SK-N-SH (cell line): ENCODE measurements at regions not wholly inside any gene's neighbourhood (a gene's known extent, or its start where the extent isn't known, plus 50 kb on each side); places are given as distances from the start of the nearest gene placed in this dataset.

Source experiments
- CTCF ChIP-seq: fragments of 200-600 bp; sonication (generic); IDR thresholded peaks from 2 replicates; pipeline ENCODE4 v1.6.1; 2017; ENCODE audit warnings: antibody characterized with exemption, mild to moderate bottlenecking, moderate library complexity
- EZH2phosphoT487 ChIP-seq: fragments of 200-600 bp; sonication (generic); IDR thresholded peaks from 2 replicates; pipeline ENCODE4 v1.6.1; 2017; ENCODE audit warnings: low read depth, mixed run types, mild to moderate bottlenecking, antibody characterized with exemption, moderate library complexity, borderline replicate concordance
- GABPA ChIP-seq: IDR thresholded peaks from 2 replicates; pipeline ENCODE4 v1.4.0; 2012; ENCODE audit warnings: low read depth, mild to moderate bottlenecking
- MXI1 ChIP-seq: IDR thresholded peaks from 2 replicates; pipeline ENCODE4 v1.6.1; 2012; ENCODE audit warnings: mild to moderate bottlenecking, low read depth, low read length, improper control_type of control experiment
- POLR2AphosphoS5 ChIP-seq: IDR thresholded peaks from 2 replicates; pipeline ENCODE4 v1.6.1; 2012; ENCODE audit warnings: low read depth, low read length
- REST ChIP-seq: IDR thresholded peaks from 2 replicates; pipeline ENCODE4 v1.6.1; 2012; ENCODE audit warnings: mild to moderate bottlenecking, low read depth, low read length, moderate library complexity
- SMC3 ChIP-seq: IDR thresholded peaks from 2 replicates; pipeline ENCODE4 v1.6.1; 2012; ENCODE audit warnings: low read depth, low read length, improper control_type of control experiment
- TAF1 ChIP-seq: IDR thresholded peaks from 2 replicates; pipeline ENCODE4 v1.6.1; 2012; ENCODE audit warnings: low read depth, mild to moderate bottlenecking, low read length, moderate library complexity, borderline replicate concordance
- TEAD4 ChIP-seq: IDR thresholded peaks from 2 replicates; pipeline ENCODE4 v1.4.0; 2012; ENCODE audit warnings: mild to moderate bottlenecking, borderline replicate concordance; ENCODE audit not compliant: insufficient read depth

- no peak for TF ChIP-seq CTCF
- no peak for TF ChIP-seq EZH2phosphoT487
- TF ChIP-seq SMC3 = no peak
- no peak for TF ChIP-seq POLR2AphosphoS5
- TF ChIP-seq TAF1 = no peak
- TF ChIP-seq REST = no peak
- TF ChIP-seq MXI1 = no peak
- no peak for TF ChIP-seq GABPA
- TF ChIP-seq TEAD4 = no peak
These were observed 133.8 kb upstream of the CPM start for GRCh38 chr12:69066492-69067373.
